ENCODE measurements at regions not wholly inside any gene's neighbourhood (a gene's known extent, or its start where the extent isn't known, plus 50 kb on each side); places are given as distances from the start of the nearest gene placed in this dataset.

GRCh38 chr11:11016068-11016467 lies 158.2 kb upstream of the ZBED5 start:
- Histone ChIP-seq H4K20me1 (ENCODE audit: control insufficient read depth, insufficient read depth) (no peaks in the 10 kb centered on the region), H3K27me3 (replicated peaks in 1 of 2; ENCODE audit: control insufficient read depth in 2 of 2, insufficient read depth in 2 of 2, low read length in 1 of 2) (peaks cover 0 to 6% of the 10 kb centered on the region in 2 experiments; a peak in 2 of 4 replicates), H3K9ac (ENCODE audit: control insufficient read depth, insufficient read depth, low read length) (no peak overlapping the region), H3K36me3 (ENCODE audit: control insufficient read depth in 2 of 2, insufficient read depth in 2 of 2, low read length in 1 of 2) (no peaks in the 10 kb centered on the region), H2AFZ (ENCODE audit: control insufficient read depth, low read depth, low read length) (no peak overlapping the region), H3K79me2 (ENCODE audit: control insufficient read depth, insufficient read depth, low read length) (no peaks in the 10 kb centered on the region), H3K27ac (ENCODE audit: control insufficient read depth, insufficient read depth) (no peak overlapping the region), H3K9me3 (replicated peaks; ENCODE audit: control insufficient read depth, insufficient read depth, low read length) (no peaks in the 10 kb centered on the region), H3K4me1 (ENCODE audit: control insufficient read depth, insufficient read depth, low read length) (no peaks in the 10 kb centered on the region), H3K4me2 (ENCODE audit: control insufficient read depth, insufficient read depth) (no peak overlapping the region), H3K4me3 (no peak overlapping the region)
- CTCF ChIA-PET, result interaction anchor here (1.4 to 2.4 kb wide), 7 partner anchors 8 to 223 kb away, joined by 3 to 15 read pairs (median 8); no protein-coding TSS in a partner anchor
- RAD21 ChIA-PET (ENCODE audit: unreplicated experiment), result interaction anchor here (1.3 to 1.5 kb wide), 2 partner anchors 88 to 223 kb away, joined by 3 read pairs; no protein-coding TSS in a partner anchor
- in situ Hi-C loops (cut with MboI) (no loop called here), intact Hi-C loops (cut with micrococcal nuclease; ENCODE audit: unreplicated experiment) (no loop called here)
- SMC1A ChIA-PET (ENCODE audit: uncharacterized antibody, unreplicated experiment), result interaction anchor here (0.9 to 2.0 kb wide), 5 partner anchors 10 to 224 kb away, joined by 3 to 15 read pairs (median 5); no protein-coding TSS in a partner anchor
- DNase-seq (ENCODE audit: low read depth, low spot score) (no peak), ATAC-seq (no peak), FAIRE-seq (no peak)
- POLR2A ChIA-PET, result no interaction called here
- WGBS (ENCODE audit: insufficient coverage, insufficient replicate concordance, low lambda C conversion rate, missing lambda C conversion rate), result 35% methylated on average over 2 of the region's 2 CpGs
- no TSS peak for BruUV-seq (replicated peaks)
- no peak for TF ChIP-seq HCFC1 (IDR thresholded peaks at IDR 0.05; ENCODE audit: low read length)
- TF ChIP-seq PML (IDR thresholded peaks at IDR 0.05; ENCODE audit: low read length), result no peak
- TF ChIP-seq HDGF (IDR thresholded peaks at IDR 0.05), result no peak
- no peak for TF ChIP-seq TBL1XR1 (IDR thresholded peaks at IDR 0.05; ENCODE audit: low read depth, low read length)
- no peak for TF ChIP-seq SMAD5 (IDR thresholded peaks at IDR 0.05; ENCODE audit: low read depth)
- no peak for TF ChIP-seq RELB (IDR thresholded peaks at IDR 0.05; ENCODE audit: low read depth)
- no peak for TF ChIP-seq WRNIP1 (IDR thresholded peaks at IDR 0.05; ENCODE audit: borderline replicate concordance, low read depth, low read length)
- no peak for TF ChIP-seq BRCA1 (IDR thresholded peaks at IDR 0.05; ENCODE audit: low read depth, low read length)
- TF ChIP-seq RB1 (IDR thresholded peaks at IDR 0.05; ENCODE audit: borderline replicate concordance), result no peak
- no peak for TF ChIP-seq RCOR1 (conservative IDR thresholded peaks at IDR 0.05; ENCODE audit: low read depth, low read length)
- no peak for TF ChIP-seq SMC3 (IDR thresholded peaks at IDR 0.05; ENCODE audit: borderline replicate concordance, low read length)
